PC-3 (cell line): ENCODE measurements at regions not wholly inside any gene's neighbourhood (a gene's known extent, or its start where the extent isn't known, plus 50 kb on each side); places are given as distances from the start of the nearest gene placed in this dataset.
A peak's percentile ranks its signal among the peaks of the same experiment; 100 is the strongest.

Source experiments
- ATAC-seq: fragments of 200-7000 bp; cut with Tn5 transposase; 2 replicates; pipeline ENCODE4 v1.9.1; 2020; ENCODE audit warnings: mild to moderate bottlenecking, moderate library complexity
- BruUV-seq: library from RNA; stranded (reverse); fragments of 400-500 nt; replicated peaks from 2 replicates; lab custom pipeline; 2021; lab: Mats Ljungman, UMichigan
- CTCF ChIA-PET: fragments of 300-600 bp; sonication (Branson Sonifier 250); formaldehyde crosslinking; loops from one replicate; lab custom pipeline; 2022; ENCODE audit warnings: antibody characterized with exemption; lab: Charles Lee
- POLR2A ChIA-PET: fragments of 300-600 bp; sonication (Branson Sonifier 250); formaldehyde crosslinking; loops from one replicate; lab custom pipeline; 2022; ENCODE audit warnings: antibody characterized with exemption; ENCODE audit not compliant: unreplicated experiment; lab: Charles Lee
- DNase-seq: peaks from one replicate; pipeline ENCODE4 v3.0.0-alpha.2; 2015
- H2AFZ ChIP-seq: fragments of 300-600 bp; sonication (generic); 2 replicates; pipeline ENCODE4 v1.6.0; 2016; ENCODE audit warnings: antibody characterized with exemption, low read length
- H3F3A ChIP-seq: fragments of 300-600 bp; sonication (generic); one replicate; pipeline ENCODE4 v1.6.0; 2017; ENCODE audit warnings: antibody characterized with exemption, low read length, control low read depth, mild to moderate bottlenecking; ENCODE audit not compliant: unreplicated experiment
- H3K27ac ChIP-seq: fragments of 300-600 bp; sonication (generic); 2 replicates; pipeline ENCODE4 v1.5.1; 2016; ENCODE audit warnings: mild to moderate bottlenecking, low read length
- H3K27me3 ChIP-seq: fragments of 300-600 bp; sonication (generic); 2 replicates; pipeline ENCODE4 v1.6.1; 2016; ENCODE audit warnings: low read length, mixed read lengths
- H3K36me3 ChIP-seq: fragments of 300-600 bp; sonication (generic); 2 replicates; pipeline ENCODE4 v1.6.1; 2016; ENCODE audit warnings: low read depth, mixed run types, low read length, mixed read lengths
- H3K4me1 ChIP-seq: fragments of 300-600 bp; sonication (generic); 2 replicates; pipeline ENCODE4 v1.5.1; 2016; ENCODE audit warnings: low read length; ENCODE audit not compliant: insufficient read depth
- H3K4me2 ChIP-seq: fragments of 300-600 bp; sonication (generic); 2 replicates; pipeline ENCODE4 v1.6.0; 2016; ENCODE audit warnings: low read length
- H3K4me3 ChIP-seq: fragments of 300-600 bp; sonication (generic); 2 replicates; pipeline ENCODE4 v1.5.1; 2016; ENCODE audit warnings: mild to moderate bottlenecking, low read length, mixed read lengths
- H3K79me2 ChIP-seq: fragments of 300-600 bp; sonication (generic); 2 replicates; pipeline ENCODE4 v1.6.1; 2017; ENCODE audit warnings: low read length, mixed read lengths
- H3K9ac ChIP-seq: fragments of 300-600 bp; sonication (generic); 2 replicates; pipeline ENCODE4 v1.6.0; 2016; ENCODE audit warnings: mild to moderate bottlenecking, low read length
- H3K9me2 ChIP-seq: fragments of 300-600 bp; sonication (generic); replicated peaks from 2 replicates; pipeline ENCODE4 v1.6.1; 2016; ENCODE audit warnings: mixed run types, low read length, mixed read lengths
- H3K9me3 ChIP-seq: fragments of 300-600 bp; sonication (generic); 2 replicates; pipeline ENCODE4 v1.6.1; 2016; ENCODE audit warnings: low read length, mixed read lengths
- H4K20me1 ChIP-seq: fragments of 300-600 bp; sonication (generic); 2 replicates; pipeline ENCODE4 v1.6.1; 2016; ENCODE audit warnings: low read length, mixed read lengths
- EZH2 ChIP-seq: fragments of 300-600 bp; sonication (generic); IDR thresholded peaks from one replicate; pipeline ENCODE4 v1.6.1; 2017; ENCODE audit warnings: antibody characterized with exemption, mild to moderate bottlenecking, low read length; ENCODE audit not compliant: unreplicated experiment
- EZH2phosphoT487 ChIP-seq: fragments of 300-600 bp; sonication (generic); IDR thresholded peaks from 2 replicates; pipeline ENCODE4 v1.6.1; 2018; ENCODE audit warnings: mild to moderate bottlenecking, antibody characterized with exemption, low read length, borderline replicate concordance
- intact Hi-C: fragments of 100-400 bp; cut with micrococcal nuclease; formaldehyde crosslinking; loops from 2 replicates; pipeline ENCODE4 v1.9.0; 2023
- TF ChIP-seq, protein P1 (sequence below): fragments of 300-600 bp; sonication (generic); conservative IDR thresholded peaks from 2 replicates; pipeline ENCODE4 v1.5.1; 2017; ENCODE audit warnings: antibody characterized with exemption, low read depth, mild to moderate bottlenecking, low read length

DNA sequence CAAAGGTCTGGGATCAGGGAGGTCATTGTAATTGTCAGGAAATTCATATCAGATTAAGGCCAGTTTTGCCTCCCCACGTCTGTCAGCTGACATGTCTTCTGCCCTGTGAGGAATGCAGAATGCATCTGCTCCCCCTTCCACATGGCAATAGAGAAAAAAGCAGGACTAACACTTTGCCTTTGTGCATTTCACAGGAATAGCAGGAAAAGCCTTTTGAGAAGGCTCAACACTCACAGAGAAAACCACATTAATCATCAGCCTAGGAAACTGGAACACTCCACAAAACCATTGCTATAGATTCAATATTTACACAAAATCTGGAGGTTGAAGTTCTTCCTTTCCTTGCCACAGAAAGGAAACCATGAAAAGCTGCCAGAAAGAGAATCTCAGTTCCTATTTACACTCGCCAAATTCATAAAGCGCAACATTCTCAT lies 165.2 kb upstream of the HES1 start:
- Histone ChIP-seq H3K9me2 (no peaks in the 10 kb centered on the region), H3K9ac (peak overlapping the region; percentile 69), H3K36me3 (no peaks in the 10 kb centered on the region), H3K27me3 (no peaks in the 10 kb centered on the region), H3K9me3 (no peaks in the 10 kb centered on the region), H3K27ac (peak overlapping the region; percentile 91), H3K4me1 (peaks cover 35% of the 10 kb centered on the region), H3F3A (peaks cover 6% of the 10 kb centered on the region), H2AFZ (peak overlapping the region; percentile 58), H3K4me3 (peak overlapping the region; percentile 66), H4K20me1 (no peaks in the 10 kb centered on the region), H3K79me2 (no peaks in the 10 kb centered on the region), H3K4me2 (peak overlapping the region; percentile 90)
- CTCF ChIA-PET = interaction anchor here (0.5 kb wide), 1 partner anchor 1777 kb away, joined by 4 read pairs; no protein-coding TSS in a partner anchor
- BruUV-seq = TSS peak; percentile 91
- DNase-seq (peak; percentile 87), ATAC-seq (peak; percentile 77)
- TF ChIP-seq EZH2 = no peak
- intact Hi-C loops = loop anchor here (1.0 to 5.0 kb wide), 10 partner anchors 23 to 352 kb away; partner anchors contain the start of gene HES1
- POLR2A ChIA-PET = interaction anchor here (0.7 to 1.3 kb wide), 7 partner anchors 33 to 253 kb away, joined by 3 to 9 read pairs (median 4); no protein-coding TSS in a partner anchor

DNA sequence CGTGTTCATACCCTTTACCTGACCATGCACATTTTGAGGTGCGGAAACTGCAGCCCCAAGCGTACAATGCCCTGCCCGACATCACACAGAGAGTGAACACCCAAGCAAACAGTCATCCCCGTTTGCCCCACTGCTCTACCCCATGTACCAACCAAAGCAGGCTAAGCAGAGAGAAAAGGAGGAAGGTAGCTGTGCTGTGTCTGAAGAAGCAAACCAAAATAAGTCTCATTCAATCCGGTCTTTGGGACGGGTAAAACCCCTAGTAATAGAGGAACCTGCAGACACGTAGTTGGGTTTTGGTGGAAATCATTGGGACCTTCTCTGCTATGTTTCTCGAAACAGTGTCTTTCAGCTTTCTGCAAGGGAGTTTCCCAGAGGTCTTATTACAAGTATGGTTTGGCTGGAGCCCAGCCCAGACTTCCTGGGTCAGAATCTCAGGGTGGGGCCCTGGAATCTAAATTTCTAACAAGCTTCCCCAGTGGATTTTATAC lies 164.6 kb upstream of the HES1 start:
- Histone ChIP-seq H3F3A (peaks cover 6% of the 10 kb centered on the region), H3K27me3 (no peaks in the 10 kb centered on the region), H3K9me3 (no peaks in the 10 kb centered on the region), H3K4me1 (peaks cover 35% of the 10 kb centered on the region), H3K36me3 (no peaks in the 10 kb centered on the region), H3K27ac (peak overlapping the region; percentile 91), H3K4me2 (peak overlapping the region; percentile 90), H3K79me2 (no peaks in the 10 kb centered on the region), H2AFZ (peak overlapping the region; percentile 58), H4K20me1 (no peaks in the 10 kb centered on the region), H3K4me3 (peak overlapping the region; percentile 66), H3K9ac (peak overlapping the region; percentile 69), H3K9me2 (no peaks in the 10 kb centered on the region)
- BruUV-seq = no TSS peak
- intact Hi-C loops = loop anchor here (1.0 to 5.0 kb wide), 10 partner anchors 24 to 351 kb away; partner anchors contain the start of gene HES1
- POLR2A ChIA-PET = interaction anchor here (0.6 to 1.3 kb wide), 9 partner anchors 31 to 170 kb away, joined by 3 to 9 read pairs (median 4); no protein-coding TSS in a partner anchor
- DNase-seq (peak; percentile 81), ATAC-seq (peak; percentile 86)
- TF ChIP-seq, protein P1, sequence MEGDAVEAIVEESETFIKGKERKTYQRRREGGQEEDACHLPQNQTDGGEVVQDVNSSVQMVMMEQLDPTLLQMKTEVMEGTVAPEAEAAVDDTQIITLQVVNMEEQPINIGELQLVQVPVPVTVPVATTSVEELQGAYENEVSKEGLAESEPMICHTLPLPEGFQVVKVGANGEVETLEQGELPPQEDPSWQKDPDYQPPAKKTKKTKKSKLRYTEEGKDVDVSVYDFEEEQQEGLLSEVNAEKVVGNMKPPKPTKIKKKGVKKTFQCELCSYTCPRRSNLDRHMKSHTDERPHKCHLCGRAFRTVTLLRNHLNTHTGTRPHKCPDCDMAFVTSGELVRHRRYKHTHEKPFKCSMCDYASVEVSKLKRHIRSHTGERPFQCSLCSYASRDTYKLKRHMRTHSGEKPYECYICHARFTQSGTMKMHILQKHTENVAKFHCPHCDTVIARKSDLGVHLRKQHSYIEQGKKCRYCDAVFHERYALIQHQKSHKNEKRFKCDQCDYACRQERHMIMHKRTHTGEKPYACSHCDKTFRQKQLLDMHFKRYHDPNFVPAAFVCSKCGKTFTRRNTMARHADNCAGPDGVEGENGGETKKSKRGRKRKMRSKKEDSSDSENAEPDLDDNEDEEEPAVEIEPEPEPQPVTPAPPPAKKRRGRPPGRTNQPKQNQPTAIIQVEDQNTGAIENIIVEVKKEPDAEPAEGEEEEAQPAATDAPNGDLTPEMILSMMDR = no peak
- TF ChIP-seq EZH2 (no peak), EZH2phosphoT487 (no peak)
- CTCF ChIA-PET = interaction anchor here (1.0 kb wide), 1 partner anchor 344 kb away, joined by 3 read pairs; no protein-coding TSS in a partner anchor

DNA sequence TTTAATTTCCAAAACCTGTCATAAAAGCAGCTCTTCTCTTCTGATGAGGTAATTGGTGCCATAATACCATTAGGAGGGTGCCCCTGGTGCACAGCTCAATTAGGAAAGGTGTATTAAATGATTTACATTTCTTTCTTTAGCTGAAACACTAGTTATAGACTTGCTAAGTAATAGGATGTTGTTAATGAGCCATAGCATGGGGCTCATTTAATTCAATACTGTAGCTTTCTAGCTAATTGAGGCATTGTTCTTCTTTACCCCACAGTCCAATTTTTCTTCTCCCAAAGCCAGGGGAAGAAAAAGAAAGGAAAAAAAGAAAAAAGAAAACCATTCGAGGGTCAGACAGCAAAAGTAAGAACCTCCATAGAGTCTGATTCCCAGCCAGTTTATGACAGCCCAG lies 164.0 kb upstream of the HES1 start:
- H3K79me2 ChIP-seq = no peaks in the 10 kb centered on the region
- intact Hi-C loops = loop anchor here (1.0 to 5.0 kb wide), 10 partner anchors 25 to 350 kb away; partner anchors contain the start of gene HES1
- TF ChIP-seq EZH2phosphoT487 (no peak), EZH2 (no peak)
- TF ChIP-seq, protein P1 = no peak
- ATAC-seq (no peak), DNase-seq (no peak)
- H3K4me1 ChIP-seq = peaks cover 35% of the 10 kb centered on the region
- H3K36me3 ChIP-seq = no peaks in the 10 kb centered on the region
- peak overlapping the region; percentile 91 for H3K27ac ChIP-seq
- no peaks in the 10 kb centered on the region for H3K9me3 ChIP-seq
- H3K27me3 ChIP-seq = no peaks in the 10 kb centered on the region
- H4K20me1 ChIP-seq = no peaks in the 10 kb centered on the region
- ChIA-PET CTCF (interaction anchor here (1.0 kb wide), 1 partner anchor 344 kb away, joined by 3 read pairs; no protein-coding TSS in a partner anchor), POLR2A (interaction anchor here (0.6 to 1.3 kb wide), 6 partner anchors 31 to 170 kb away, joined by 4 to 9 read pairs (median 7); no protein-coding TSS in a partner anchor)
- no peaks in the 10 kb centered on the region for H3K9me2 ChIP-seq
- H2AFZ ChIP-seq = no peak overlapping the region
- H3F3A ChIP-seq = peaks cover 6% of the 10 kb centered on the region
- peak overlapping the region; percentile 69 for H3K9ac ChIP-seq
- peak overlapping the region; percentile 66; the same call in 1 of the 2 replicates for H3K4me3 ChIP-seq
- BruUV-seq = no TSS peak
- peak overlapping the region; percentile 90 for H3K4me2 ChIP-seq
